ENCODE measurements at regions not wholly inside any gene's neighbourhood (a gene's known extent, or its start where the extent isn't known, plus 50 kb on each side); places are given as distances from the start of the nearest gene placed in this dataset.
"Not testable (repeated sequence)": the region's sequence is repeated elsewhere in the genome, so short reads cannot be mapped to it uniquely, and the experiment has no call there.

DNA sequence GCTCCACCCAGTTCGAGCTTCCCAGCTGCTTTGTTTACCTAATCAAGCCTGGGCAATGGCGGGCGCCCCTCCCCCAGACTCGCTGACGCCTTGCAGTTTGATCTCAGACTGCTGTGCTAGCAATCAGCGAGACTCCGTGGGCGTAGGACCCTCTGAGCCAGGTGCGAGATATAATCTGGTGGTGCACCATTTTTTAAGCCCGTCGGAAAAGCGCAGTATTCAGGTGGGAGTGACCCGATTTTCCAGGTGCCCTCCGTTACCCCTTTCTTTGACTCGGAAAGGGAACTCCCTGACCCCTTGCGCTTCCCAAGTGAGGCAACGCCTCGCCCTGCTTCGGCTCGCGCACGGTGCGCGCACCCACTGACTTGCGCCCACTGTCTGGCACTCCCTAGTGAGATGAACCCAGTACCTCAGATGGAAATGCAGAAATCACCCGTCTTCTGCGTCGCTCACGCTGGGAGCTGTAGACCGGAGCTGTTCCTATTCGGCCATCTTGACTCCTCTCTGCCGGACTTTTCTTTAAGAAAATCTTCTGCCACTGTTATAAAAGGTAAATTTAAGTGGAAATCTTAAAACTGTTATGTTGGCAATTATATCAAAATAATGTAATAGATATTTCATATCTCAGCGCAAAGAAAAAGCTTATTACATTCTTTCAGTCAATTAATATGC lies 313.5 kb upstream of the FSIP2 start:
- TF ChIP-seq, protein P1, sequence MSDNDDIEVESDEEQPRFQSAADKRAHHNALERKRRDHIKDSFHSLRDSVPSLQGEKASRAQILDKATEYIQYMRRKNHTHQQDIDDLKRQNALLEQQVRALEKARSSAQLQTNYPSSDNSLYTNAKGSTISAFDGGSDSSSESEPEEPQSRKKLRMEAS (IDR thresholded peaks at IDR 0.05): not testable (repeated sequence)
- not testable (repeated sequence) for TF ChIP-seq HOXB5 (CRISPR knock-in tag; IDR thresholded peaks at IDR 0.05); POLR2AphosphoS2 (conservative IDR thresholded peaks at IDR 0.05; ENCODE audit: low read length); EP300 (IDR thresholded peaks at IDR 0.05); MYC (IDR thresholded peaks at IDR 0.05; ENCODE audit: borderline replicate concordance, low read length); CEBPB (IDR thresholded peaks at IDR 0.05); JUN (IDR thresholded peaks at IDR 0.05); ESRRA (IDR thresholded peaks at IDR 0.05; ENCODE audit: borderline replicate concordance, low read length)
- TF ChIP-seq, protein P2, sequence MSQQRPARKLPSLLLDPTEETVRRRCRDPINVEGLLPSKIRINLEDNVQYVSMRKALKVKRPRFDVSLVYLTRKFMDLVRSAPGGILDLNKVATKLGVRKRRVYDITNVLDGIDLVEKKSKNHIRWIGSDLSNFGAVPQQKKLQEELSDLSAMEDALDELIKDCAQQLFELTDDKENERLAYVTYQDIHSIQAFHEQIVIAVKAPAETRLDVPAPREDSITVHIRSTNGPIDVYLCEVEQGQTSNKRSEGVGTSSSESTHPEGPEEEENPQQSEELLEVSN (IDR thresholded peaks at IDR 0.05; ENCODE audit: borderline replicate concordance, low read depth): not testable (repeated sequence)
- TF ChIP-seq, protein P3, sequence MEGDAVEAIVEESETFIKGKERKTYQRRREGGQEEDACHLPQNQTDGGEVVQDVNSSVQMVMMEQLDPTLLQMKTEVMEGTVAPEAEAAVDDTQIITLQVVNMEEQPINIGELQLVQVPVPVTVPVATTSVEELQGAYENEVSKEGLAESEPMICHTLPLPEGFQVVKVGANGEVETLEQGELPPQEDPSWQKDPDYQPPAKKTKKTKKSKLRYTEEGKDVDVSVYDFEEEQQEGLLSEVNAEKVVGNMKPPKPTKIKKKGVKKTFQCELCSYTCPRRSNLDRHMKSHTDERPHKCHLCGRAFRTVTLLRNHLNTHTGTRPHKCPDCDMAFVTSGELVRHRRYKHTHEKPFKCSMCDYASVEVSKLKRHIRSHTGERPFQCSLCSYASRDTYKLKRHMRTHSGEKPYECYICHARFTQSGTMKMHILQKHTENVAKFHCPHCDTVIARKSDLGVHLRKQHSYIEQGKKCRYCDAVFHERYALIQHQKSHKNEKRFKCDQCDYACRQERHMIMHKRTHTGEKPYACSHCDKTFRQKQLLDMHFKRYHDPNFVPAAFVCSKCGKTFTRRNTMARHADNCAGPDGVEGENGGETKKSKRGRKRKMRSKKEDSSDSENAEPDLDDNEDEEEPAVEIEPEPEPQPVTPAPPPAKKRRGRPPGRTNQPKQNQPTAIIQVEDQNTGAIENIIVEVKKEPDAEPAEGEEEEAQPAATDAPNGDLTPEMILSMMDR (IDR thresholded peaks at IDR 0.05): not testable (repeated sequence)
- TF ChIP-seq, protein P4, sequence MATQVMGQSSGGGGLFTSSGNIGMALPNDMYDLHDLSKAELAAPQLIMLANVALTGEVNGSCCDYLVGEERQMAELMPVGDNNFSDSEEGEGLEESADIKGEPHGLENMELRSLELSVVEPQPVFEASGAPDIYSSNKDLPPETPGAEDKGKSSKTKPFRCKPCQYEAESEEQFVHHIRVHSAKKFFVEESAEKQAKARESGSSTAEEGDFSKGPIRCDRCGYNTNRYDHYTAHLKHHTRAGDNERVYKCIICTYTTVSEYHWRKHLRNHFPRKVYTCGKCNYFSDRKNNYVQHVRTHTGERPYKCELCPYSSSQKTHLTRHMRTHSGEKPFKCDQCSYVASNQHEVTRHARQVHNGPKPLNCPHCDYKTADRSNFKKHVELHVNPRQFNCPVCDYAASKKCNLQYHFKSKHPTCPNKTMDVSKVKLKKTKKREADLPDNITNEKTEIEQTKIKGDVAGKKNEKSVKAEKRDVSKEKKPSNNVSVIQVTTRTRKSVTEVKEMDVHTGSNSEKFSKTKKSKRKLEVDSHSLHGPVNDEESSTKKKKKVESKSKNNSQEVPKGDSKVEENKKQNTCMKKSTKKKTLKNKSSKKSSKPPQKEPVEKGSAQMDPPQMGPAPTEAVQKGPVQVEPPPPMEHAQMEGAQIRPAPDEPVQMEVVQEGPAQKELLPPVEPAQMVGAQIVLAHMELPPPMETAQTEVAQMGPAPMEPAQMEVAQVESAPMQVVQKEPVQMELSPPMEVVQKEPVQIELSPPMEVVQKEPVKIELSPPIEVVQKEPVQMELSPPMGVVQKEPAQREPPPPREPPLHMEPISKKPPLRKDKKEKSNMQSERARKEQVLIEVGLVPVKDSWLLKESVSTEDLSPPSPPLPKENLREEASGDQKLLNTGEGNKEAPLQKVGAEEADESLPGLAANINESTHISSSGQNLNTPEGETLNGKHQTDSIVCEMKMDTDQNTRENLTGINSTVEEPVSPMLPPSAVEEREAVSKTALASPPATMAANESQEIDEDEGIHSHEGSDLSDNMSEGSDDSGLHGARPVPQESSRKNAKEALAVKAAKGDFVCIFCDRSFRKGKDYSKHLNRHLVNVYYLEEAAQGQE (IDR thresholded peaks at IDR 0.05): not testable (repeated sequence)

Data from A549 (cell line).